ENCODE measurements at regions not wholly inside any gene's neighbourhood (a gene's known extent, or its start where the extent isn't known, plus 50 kb on each side); places are given as distances from the start of the nearest gene placed in this dataset.

- H3K4me3 ChIP-seq: no peak overlapping the region
- H3K9me3 ChIP-seq: no peaks in the 10 kb centered on the region
- WGBS, 2 donors: 59 to 72% methylated on average over 6 of the region's 6 CpGs
- H3K4me1 ChIP-seq: peaks cover 0 to 81% (median 67%) of the 10 kb centered on the region in 4 donors
- H3K27me3 ChIP-seq: no peaks in the 10 kb centered on the region
- peak overlapping the region in 2 of 4 donors; percentile 6 to 13 for H3K27ac ChIP-seq
- TF ChIP-seq POLR2AphosphoS5 (IDR thresholded peaks at IDR 0.05): no peak
- TF ChIP-seq POLR2A (IDR thresholded peaks at IDR 0.05): no peak
- no peak for TF ChIP-seq CTCF (IDR thresholded peaks at IDR 0.05)
- no peak for TF ChIP-seq EP300 (IDR thresholded peaks at IDR 0.05)
- no peak for DNase-seq
- intact Hi-C loops (cut with DNase I): loop anchor here (5.0 to 10.0 kb wide), 4 partner anchors 149 to 622 kb away; no protein-coding TSS in a partner anchor
- H3K36me3 ChIP-seq: peaks cover 0 to 10% (median 3%) of the 10 kb centered on the region in 4 donors
Measured at GRCh38 chr1:65063025-65063424, 85.0 kb upstream of the AK4 start.

- Histone ChIP-seq H3K27me3 (no peaks in the 10 kb centered on the region), H3K9me3 (no peaks in the 10 kb centered on the region), H3K36me3 (peaks cover 0 to 4% (median 0%) of the 10 kb centered on the region in 4 donors), H3K4me1 (peaks cover 0 to 66% (median 58%) of the 10 kb centered on the region in 4 donors), H3K27ac (peak overlapping the region; percentile 99 to 100 (median 100)), H3K4me3 (peak overlapping the region; percentile 91 to 95 (median 94))
- DNase-seq: no peak
- intact Hi-C loops (cut with DNase I): loop anchor here (5.0 to 10.0 kb wide), 8 partner anchors 147 to 1862 kb away; partner anchors contain the start of genes LEPR, LEPROT and RAVER2
- no peak for TF ChIP-seq EP300 (IDR thresholded peaks at IDR 0.05)
- peak in 1 of 4 donors; percentile 40 for TF ChIP-seq POLR2AphosphoS5 (IDR thresholded peaks at IDR 0.05)
Measured at GRCh38 chr1:65064981-65065380, 83.0 kb upstream of the AK4 start.

DNA sequence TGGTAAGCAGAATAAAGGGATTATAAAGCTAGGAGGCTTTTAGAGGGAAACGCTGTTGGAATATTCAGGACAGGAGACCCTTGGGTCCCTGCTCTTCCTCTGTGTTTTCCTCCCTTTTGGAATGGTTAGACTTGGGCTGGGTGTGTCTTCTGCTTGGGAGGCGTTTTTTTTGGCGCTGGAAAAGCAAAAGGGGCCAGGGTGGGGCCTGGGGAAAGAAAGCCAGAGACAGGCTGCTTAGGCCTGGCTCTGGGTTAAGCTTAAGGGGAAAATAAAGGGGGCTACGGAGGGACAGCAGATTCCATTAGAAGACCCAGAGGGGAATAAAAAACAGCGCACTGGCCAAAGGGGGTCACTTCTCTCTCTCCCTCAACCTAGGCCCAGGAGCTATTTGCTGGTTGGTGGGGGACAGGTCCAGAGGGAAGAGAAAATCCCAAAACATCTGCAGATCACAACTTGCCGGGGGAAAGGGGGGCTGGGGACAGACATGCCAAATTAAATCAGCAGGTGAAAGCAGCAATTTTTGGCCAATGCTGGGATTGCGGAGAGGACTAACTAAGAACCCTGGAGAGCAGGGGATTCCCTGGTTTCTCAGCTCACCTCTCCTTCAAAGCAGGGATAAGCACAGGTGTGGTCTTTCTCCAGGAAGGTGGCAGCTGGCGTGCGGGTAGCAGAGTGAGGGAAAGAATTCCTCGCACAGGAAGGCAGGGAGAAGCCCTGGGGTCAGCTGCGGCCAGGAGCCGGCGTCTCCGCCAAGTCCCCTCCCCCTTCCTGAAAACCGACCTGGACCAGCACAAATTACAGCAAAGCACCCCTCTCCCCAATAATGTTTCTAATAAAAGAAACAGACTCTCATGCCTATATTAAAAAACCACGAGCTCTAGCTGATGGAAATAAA is 82.2 kb upstream of the AK4 start:
- Histone ChIP-seq H3K27me3 (no peaks in the 10 kb centered on the region), H3K36me3 (peaks cover 0 to 4% (median 0%) of the 10 kb centered on the region in 4 donors), H3K4me3 (peak overlapping the region; percentile 91 to 95 (median 94)), H3K4me1 (peaks cover 0 to 58% (median 51%) of the 10 kb centered on the region in 4 donors), H3K27ac (peak overlapping the region; percentile 99 to 100 (median 100)), H3K9me3 (no peaks in the 10 kb centered on the region)
- TF ChIP-seq CTCF (IDR thresholded peaks at IDR 0.05) (no peak), EP300 (IDR thresholded peaks at IDR 0.05) (no peak), POLR2AphosphoS5 (IDR thresholded peaks at IDR 0.05) (peak in 1 of 4 donors; percentile 3), POLR2A (IDR thresholded peaks at IDR 0.05) (no peak)
- WGBS, 2 donors: 15 to 31% methylated on average over 16 of the region's 16 CpGs
- intact Hi-C loops (cut with DNase I): loop anchor here (1.0 to 10.0 kb wide), 9 partner anchors 63 to 1862 kb away; partner anchors contain the start of genes LEPR, LEPROT and RAVER2
- DNase-seq: no peak

- H3K36me3 ChIP-seq: peaks cover 0 to 4% (median 0%) of the 10 kb centered on the region in 4 donors
- WGBS, 2 donors: 1% methylated on average over 33 of the region's 33 CpGs
- H3K27ac ChIP-seq: peak overlapping the region; percentile 99 to 100 (median 100)
- H3K9me3 ChIP-seq: no peaks in the 10 kb centered on the region
- TF ChIP-seq CTCF (IDR thresholded peaks at IDR 0.05): no peak
- TF ChIP-seq POLR2AphosphoS5 (IDR thresholded peaks at IDR 0.05): no peak
- DNase-seq: no peak
- H3K4me3 ChIP-seq: peak overlapping the region; percentile 91 to 95 (median 94)
- intact Hi-C loops (cut with DNase I): loop anchor here (1.0 to 10.0 kb wide), 9 partner anchors 64 to 1861 kb away; partner anchors contain the start of genes LEPR, LEPROT and RAVER2
- H3K4me1 ChIP-seq: peaks cover 0 to 52% (median 46%) of the 10 kb centered on the region in 4 donors
- H3K27me3 ChIP-seq: no peaks in the 10 kb centered on the region
Measured at GRCh38 chr1:65066419-65066765, 81.6 kb upstream of the AK4 start.

Data from sigmoid colon (tissue), 6 donors.